Colonic mucosa (tissue), 4 donors: ENCODE measurements at regions not wholly inside any gene's neighbourhood (a gene's known extent, or its start where the extent isn't known, plus 50 kb on each side); places are given as distances from the start of the nearest gene placed in this dataset.
"Not testable (repeated sequence)": the region's sequence is repeated elsewhere in the genome, so short reads cannot be mapped to it uniquely, and the experiment has no call there.

ENCODE experiments used
- DNase-seq: peaks from one replicate; pipeline ENCODE4 v3.0.0-alpha.2; 2020
- H3K27ac ChIP-seq: fragments of 200-600 bp; one replicate; pipeline ENCODE4 v1.8.0; 2021
- H3K27me3 ChIP-seq: fragments of 200-600 bp; one replicate; pipeline ENCODE4 v1.8.0; 2021
- H3K36me3 ChIP-seq: fragments of 200-600 bp; one replicate; pipeline ENCODE4 v1.8.0; 2021
- H3K4me1 ChIP-seq: fragments of 200-600 bp; one replicate; pipeline ENCODE4 v1.8.0; 2021; ENCODE audit warnings: mild to moderate bottlenecking
- H3K4me3 ChIP-seq: fragments of 200-600 bp; one replicate; pipeline ENCODE4 v1.8.0; 2021
- H3K9ac ChIP-seq, 2 donors: one replicate each; pipeline ENCODE4 v1.7.0; 2013; ENCODE audit warnings: control low read depth in 2 of 2, low read depth in 2 of 2, low read length in 2 of 2
- H3K9me3 ChIP-seq: fragments of 200-600 bp; one replicate; pipeline ENCODE4 v1.8.0; 2021
- intact Hi-C: fragments of 100-400 bp; cut with DNase I; formaldehyde crosslinking; loops from one replicate; pipeline ENCODE4 v1.14.1; 2022
- TF ChIP-seq, protein P1 (sequence below): fragments of 200-600 bp; IDR thresholded peaks from one replicate; pipeline ENCODE4 v1.8.0; 2022; ENCODE audit warnings: antibody characterized with exemption, mild to moderate bottlenecking
- donor health status: healthy.
- donor health status: DM: no; HTN: no; CAD: no.
- donor health status: DM: no; HTN: no; CAD: no.

DNA sequence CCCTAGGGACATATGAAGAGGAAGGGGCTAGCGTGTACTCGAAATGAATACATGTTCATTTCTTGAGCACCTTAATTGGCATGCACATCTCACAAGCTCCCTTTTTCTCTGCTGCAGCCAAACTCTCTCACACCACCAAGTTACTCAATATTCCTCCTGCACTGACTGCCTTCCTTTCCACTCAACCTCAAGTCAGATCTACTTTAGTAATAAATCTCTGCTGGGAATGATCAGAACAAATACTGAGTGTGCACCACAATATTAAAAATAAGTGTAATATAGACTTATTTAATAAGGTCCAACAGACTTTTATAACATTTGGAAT, 995.8 kb upstream of the WWC1 start:
- no peaks in the 10 kb centered on the region for H3K9me3 ChIP-seq
- no peak for DNase-seq
- intact Hi-C loops, result no loop called here

DNA sequence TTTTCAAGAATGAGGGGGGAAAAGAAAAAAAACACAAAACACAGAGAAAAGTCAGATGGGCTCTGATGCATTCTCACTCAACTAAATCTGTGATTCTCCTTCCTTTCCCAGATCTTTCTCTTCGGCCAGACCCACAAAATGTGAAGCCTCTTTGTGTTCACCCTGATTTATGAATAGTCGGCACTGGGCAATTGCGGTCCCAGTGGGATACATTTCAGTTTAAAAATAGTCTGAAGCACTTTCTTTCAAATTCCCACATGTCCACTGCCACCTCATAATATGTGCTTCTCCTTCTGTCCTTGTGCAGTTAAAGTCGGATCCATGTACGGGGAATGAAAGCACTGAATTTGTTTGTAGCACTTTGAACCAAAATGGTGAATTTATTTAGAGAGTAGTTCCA, 995.4 kb upstream of the WWC1 start:
- intact Hi-C loops, result no loop called here
- no peaks in the 10 kb centered on the region for H3K27me3 ChIP-seq
- no peaks in the 10 kb centered on the region for H3K9me3 ChIP-seq
- no peak for DNase-seq
- H3K27ac ChIP-seq, result no peak overlapping the region
- H3K4me1 ChIP-seq, result peaks cover 11% of the 10 kb centered on the region
- no peak overlapping the region for H3K4me3 ChIP-seq
- H3K36me3 ChIP-seq, result no peaks in the 10 kb centered on the region
- H3K9ac ChIP-seq, result no peak overlapping the region
- TF ChIP-seq, protein P1, sequence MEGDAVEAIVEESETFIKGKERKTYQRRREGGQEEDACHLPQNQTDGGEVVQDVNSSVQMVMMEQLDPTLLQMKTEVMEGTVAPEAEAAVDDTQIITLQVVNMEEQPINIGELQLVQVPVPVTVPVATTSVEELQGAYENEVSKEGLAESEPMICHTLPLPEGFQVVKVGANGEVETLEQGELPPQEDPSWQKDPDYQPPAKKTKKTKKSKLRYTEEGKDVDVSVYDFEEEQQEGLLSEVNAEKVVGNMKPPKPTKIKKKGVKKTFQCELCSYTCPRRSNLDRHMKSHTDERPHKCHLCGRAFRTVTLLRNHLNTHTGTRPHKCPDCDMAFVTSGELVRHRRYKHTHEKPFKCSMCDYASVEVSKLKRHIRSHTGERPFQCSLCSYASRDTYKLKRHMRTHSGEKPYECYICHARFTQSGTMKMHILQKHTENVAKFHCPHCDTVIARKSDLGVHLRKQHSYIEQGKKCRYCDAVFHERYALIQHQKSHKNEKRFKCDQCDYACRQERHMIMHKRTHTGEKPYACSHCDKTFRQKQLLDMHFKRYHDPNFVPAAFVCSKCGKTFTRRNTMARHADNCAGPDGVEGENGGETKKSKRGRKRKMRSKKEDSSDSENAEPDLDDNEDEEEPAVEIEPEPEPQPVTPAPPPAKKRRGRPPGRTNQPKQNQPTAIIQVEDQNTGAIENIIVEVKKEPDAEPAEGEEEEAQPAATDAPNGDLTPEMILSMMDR, result no peak

More for the DNA sequence above, 995.8 kb upstream of the WWC1 start:
- Histone ChIP-seq H3K4me3 (no peak overlapping the region), H3K27me3 (no peaks in the 10 kb centered on the region), H3K9ac (no peak overlapping the region), H3K4me1 (peaks cover 11% of the 10 kb centered on the region), H3K36me3 (no peaks in the 10 kb centered on the region), H3K27ac (peak overlapping the region; percentile 56)
- TF ChIP-seq, protein P1, result no peak

DNA sequence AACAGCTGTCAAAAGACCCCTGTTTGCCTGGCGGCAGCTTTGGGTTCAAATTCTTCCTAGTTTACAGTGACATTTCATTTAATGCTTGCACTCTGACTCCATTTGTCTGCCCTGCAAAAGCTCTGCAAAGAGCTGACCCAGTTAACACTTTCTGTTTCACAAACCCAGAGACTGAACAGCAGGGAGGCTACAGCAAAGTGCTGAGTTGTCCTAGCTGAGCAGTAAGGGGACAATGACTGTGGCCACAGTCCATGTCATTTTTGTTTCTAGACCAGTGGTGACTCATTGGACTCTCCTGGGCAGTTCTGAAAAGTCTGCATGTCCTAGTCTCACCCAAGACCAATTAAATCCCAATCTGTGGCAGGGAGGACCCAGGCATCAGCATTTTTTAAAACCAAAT, 994.8 kb upstream of the WWC1 start:
- Histone ChIP-seq H3K4me1 (peaks cover 11% of the 10 kb centered on the region), H3K4me3 (no peak overlapping the region), H3K27ac (no peak overlapping the region), H3K9me3 (no peaks in the 10 kb centered on the region), H3K9ac (no peak overlapping the region), H3K27me3 (no peaks in the 10 kb centered on the region), H3K36me3 (no peaks in the 10 kb centered on the region)
- DNase-seq, result no peak
- intact Hi-C loops, result no loop called here
- TF ChIP-seq, protein P1, result no peak

DNA sequence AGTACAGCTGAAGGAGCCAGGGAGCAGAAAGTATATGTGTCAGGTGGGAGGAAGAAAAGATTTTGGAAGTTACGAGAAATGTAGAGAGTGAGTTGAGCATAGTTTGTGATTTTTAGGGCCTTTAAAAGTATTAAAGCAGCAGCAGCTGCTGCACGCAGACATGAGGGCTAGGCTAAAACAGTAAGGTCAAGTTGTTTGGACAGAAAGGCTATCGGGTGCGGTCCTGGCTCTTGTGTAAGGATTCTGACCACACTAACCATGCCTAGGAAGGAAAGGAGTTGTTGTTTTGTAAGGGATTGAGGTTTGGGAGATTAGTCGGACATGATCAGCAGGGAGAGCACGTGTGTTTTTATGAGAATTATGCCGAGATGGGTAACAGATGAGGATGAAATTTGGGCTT, 991.6 kb upstream of the WWC1 start:
- intact Hi-C loops, H3K9ac ChIP-seq, H3K27ac ChIP-seq, H3K36me3 ChIP-seq, H3K4me1 ChIP-seq, H3K4me3 ChIP-seq, H3K27me3 ChIP-seq, DNase-seq, H3K9me3 ChIP-seq: not testable (repeated sequence)

DNA sequence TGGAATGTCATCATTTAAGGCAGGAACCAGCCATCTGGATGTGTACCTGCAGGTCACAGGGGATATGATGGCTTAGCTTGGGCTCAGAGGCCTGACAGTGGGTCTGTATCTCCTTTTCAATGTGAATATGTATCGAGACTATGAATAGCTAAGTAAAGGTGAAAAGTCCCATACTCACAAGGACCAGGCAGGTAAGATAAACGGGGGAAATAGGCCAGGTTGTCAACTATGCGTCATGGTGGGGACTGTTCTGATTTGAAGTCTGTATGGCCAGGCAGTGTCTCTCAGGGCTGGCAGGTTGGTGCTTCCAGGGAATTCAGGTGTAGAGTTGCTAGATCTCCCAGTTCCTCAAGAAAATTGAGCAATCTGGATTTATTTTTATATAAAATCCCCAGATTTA, 987.9 kb upstream of the WWC1 start:
- no peaks in the 10 kb centered on the region for H3K4me1 ChIP-seq
- TF ChIP-seq, protein P1, result no peak
- no peak overlapping the region for H3K4me3 ChIP-seq
- H3K27me3 ChIP-seq, result no peaks in the 10 kb centered on the region
- H3K9me3 ChIP-seq, result no peaks in the 10 kb centered on the region
- no peak overlapping the region for H3K9ac ChIP-seq
- no peak for DNase-seq
- no peak overlapping the region for H3K27ac ChIP-seq
- intact Hi-C loops, result no loop called here
- no peaks in the 10 kb centered on the region for H3K36me3 ChIP-seq

DNA sequence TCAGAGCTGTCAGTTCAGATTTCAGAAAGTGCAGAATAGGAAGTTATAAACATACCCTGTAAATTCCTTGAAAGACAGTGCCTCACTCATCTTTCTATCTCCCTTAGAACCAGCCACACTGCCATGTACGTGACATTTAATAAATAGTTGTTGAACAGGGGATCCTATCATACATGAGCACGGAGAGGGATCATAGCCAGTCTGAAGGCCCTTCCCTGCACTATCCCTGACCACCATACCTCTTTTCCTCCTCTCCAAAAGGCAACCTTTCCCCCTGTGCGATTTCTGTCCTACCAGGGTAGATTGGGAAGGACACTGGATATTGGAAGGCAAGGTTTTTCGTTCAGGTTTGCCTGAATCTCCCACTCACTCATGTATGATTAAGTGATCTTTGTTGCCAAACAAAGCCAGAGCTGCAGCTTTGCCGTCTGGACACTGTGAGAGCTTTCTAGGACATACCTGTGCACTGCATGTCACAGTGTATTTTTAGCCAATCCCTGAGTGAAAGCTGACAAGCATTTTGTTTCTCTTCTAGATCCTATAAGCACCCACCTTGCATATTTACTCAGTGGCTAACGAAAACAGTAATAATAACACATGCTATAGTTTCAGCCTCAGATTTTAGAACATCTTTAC, 986.5 kb upstream of the WWC1 start:
- DNase-seq, result no peak
- no peaks in the 10 kb centered on the region for H3K27me3 ChIP-seq
- intact Hi-C loops, result no loop called here
- no peak overlapping the region for H3K4me3 ChIP-seq
- H3K9me3 ChIP-seq, result no peaks in the 10 kb centered on the region
- no peaks in the 10 kb centered on the region for H3K4me1 ChIP-seq
- TF ChIP-seq, protein P1, result no peak
- H3K9ac ChIP-seq, result no peak overlapping the region
- H3K27ac ChIP-seq, result no peak overlapping the region
- no peaks in the 10 kb centered on the region for H3K36me3 ChIP-seq
